ENCODE measurements at regions not wholly inside any gene's neighbourhood (a gene's known extent, or its start where the extent isn't known, plus 50 kb on each side); places are given as distances from the start of the nearest gene placed in this dataset.

DNA sequence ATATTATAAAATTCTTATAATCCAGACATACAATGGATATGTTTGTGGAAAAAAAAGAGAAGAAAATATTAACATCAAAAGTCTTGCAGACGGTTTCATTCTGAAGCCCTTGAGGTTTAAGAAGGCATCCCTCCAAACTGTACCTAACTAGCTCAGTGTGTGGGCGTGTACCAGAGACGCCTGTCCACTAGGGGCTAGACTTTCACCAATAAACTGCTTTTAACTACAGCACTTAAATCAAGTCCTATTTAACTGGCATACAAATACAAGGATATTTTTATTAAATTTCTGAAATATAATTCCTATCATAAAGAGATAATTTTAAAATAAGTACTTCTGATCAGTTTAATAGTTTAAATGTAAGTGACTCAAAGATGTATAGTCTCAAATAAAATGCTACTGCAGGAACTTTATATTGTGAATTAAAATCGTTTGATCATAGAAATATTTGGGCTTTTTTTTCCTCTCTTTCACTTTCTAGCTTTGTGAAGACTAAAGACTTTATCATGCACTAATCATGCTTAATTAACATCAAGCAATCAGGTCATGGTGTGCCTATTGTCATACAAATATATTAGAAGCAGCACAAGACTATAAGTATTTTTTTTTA, 437.7 kb downstream of the SATB2 start:
- DNase-seq = no peak
- Mint-ChIP-seq H3K4me1 (no peaks in the 10 kb centered on the region), H3K9me3 (no peaks in the 10 kb centered on the region), H3K4me3 (no peak overlapping the region), H3K27me3 (no peaks in the 10 kb centered on the region), H3K27ac (no peak overlapping the region), H3K36me3 (no peaks in the 10 kb centered on the region)

DNA sequence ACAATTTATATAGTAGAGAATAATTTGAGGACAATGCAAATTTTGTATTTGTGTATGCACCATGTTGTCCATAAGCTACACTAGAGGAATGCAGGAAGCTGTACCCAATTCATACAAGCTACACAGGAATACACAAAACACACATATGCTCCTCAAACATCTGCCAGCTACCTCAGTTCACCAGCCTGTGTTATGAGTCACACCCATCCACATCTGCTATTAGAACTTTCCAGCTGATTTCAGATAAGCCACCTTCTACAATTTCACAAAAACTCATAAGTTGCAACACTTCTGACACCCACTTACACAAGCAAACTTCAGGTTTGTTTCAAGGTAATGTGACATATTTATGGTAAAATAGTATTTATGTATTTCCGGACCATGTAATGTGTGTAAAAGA, 438.9 kb downstream of the SATB2 start:
- Mint-ChIP-seq H3K27me3 (no peaks in the 10 kb centered on the region), H3K9me3 (no peaks in the 10 kb centered on the region), H3K27ac (no peak overlapping the region), H3K36me3 (no peaks in the 10 kb centered on the region), H3K4me1 (no peaks in the 10 kb centered on the region), H3K4me3 (no peak overlapping the region)
- DNase-seq = no peak

DNA sequence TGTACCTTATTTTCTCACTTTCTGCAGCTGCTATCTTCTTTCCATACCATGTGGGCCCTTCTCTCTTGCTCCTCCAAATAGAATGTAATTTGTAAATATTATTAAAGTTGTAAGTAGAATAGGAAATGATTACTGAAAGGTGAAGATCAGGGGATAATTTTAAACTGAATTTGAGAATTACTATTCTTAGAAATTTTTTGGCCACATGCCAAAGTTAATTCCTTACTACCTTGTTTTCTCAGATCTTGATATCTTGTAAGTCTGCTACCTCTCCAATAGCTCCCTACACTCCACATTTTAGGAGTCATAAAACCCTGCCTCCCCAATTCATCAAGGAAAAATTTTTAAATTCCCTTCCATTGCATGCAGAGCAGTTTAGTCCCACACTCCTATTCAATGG, 442.7 kb downstream of the SATB2 start:
- Mint-ChIP-seq H3K4me3 (no peak overlapping the region), H3K27ac (no peak overlapping the region), H3K9me3 (peaks cover 4% of the 10 kb centered on the region), H3K36me3 (no peaks in the 10 kb centered on the region), H3K27me3 (no peaks in the 10 kb centered on the region), H3K4me1 (no peaks in the 10 kb centered on the region)
- no peak for DNase-seq

DNA sequence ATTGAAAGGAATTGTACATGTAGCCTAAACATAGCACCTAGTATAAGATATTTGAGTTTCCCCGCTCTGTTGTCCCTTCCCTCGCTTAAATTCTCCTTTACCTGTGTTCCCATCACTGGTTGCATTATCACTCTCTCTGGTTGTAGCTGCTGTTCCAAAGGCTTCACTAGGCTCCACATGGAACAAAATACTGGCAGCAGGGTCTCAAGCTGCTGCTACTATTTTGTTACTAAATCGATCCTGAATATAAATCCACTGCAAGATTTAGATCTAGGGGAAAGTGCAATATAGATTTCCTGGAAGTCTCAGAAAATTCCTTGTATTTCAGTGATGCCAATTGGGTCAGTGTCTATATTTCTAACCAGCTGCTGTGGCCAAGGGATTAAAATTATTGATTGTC, 443.5 kb downstream of the SATB2 start:
- no peaks in the 10 kb centered on the region for H3K36me3 Mint-ChIP-seq
- no peaks in the 10 kb centered on the region for H3K27me3 Mint-ChIP-seq
- H3K4me3 Mint-ChIP-seq = no peak overlapping the region
- H3K4me1 Mint-ChIP-seq = no peaks in the 10 kb centered on the region
- peaks cover 8% of the 10 kb centered on the region for H3K9me3 Mint-ChIP-seq
- no peak for DNase-seq
- H3K27ac Mint-ChIP-seq = no peak overlapping the region

DNA sequence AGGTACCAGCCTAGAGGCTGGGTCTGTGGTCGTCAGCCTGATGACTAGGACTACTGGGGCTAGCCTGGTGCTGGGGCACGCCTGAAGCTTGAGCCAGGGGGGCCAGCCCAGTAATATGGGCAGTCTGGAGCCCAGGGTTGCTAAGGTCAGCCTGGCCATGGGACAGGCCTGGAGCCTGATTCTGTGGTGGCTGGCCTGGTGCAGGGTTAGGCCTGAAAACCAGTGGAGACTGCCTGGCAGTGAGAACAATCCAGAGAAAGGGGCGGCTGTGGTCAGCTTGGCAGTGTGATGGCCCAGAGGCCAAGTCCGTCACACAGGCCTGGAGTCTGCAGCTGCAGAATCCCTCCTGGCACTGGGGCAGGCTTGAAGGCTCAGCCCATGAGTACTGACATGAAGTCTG, 445.8 kb downstream of the SATB2 start:
- Mint-ChIP-seq H3K36me3 (no peaks in the 10 kb centered on the region), H3K9me3 (peaks cover 10% of the 10 kb centered on the region), H3K4me1 (no peaks in the 10 kb centered on the region), H3K27ac (no peak overlapping the region), H3K4me3 (no peak overlapping the region), H3K27me3 (no peaks in the 10 kb centered on the region)
- DNase-seq = no peak

DNA sequence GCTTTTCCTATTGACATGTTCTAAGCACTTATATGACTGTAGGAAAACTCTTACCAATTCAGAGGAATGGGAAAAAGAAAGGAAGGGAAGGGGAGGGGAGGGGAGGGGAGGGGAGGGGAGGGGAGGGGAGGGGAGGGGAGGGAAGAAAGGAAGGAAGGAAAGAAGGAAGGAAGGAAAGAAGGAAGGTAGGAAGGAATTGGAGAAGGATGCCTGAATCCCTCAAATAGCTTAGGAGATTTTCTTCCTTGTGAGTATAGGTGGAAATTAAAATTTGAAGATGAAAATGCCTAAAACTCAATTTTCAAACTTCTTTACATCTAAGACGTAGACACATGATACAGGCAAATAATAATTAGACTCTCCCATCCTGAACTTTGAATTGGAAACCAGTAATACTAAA, 463.1 kb downstream of the SATB2 start:
- H3K27ac Mint-ChIP-seq = no peak overlapping the region
- peaks cover 2% of the 10 kb centered on the region for H3K9me3 Mint-ChIP-seq
- DNase-seq = no peak
- no peak overlapping the region for H3K4me3 Mint-ChIP-seq
- H3K4me1 Mint-ChIP-seq = no peaks in the 10 kb centered on the region
- no peaks in the 10 kb centered on the region for H3K36me3 Mint-ChIP-seq
- H3K27me3 Mint-ChIP-seq = no peaks in the 10 kb centered on the region

DNA sequence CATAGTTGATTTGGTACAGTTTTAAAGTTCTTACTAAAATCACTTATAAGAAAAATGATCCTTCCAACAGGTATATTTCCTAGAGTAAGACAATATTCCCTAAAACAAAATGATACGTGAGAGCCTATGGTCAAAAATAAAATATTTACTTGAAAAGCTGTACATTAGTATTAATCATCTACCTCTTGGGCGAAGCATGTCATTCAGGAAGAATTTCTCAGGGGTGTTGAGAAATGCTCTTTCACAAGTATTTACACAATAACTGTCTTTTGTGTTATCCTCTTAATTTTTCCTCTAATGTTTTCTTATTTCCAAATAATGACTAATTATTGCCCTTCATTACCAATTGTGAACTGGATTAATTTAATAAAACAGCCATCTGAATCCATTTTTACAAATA, 466.3 kb downstream of the SATB2 start:
- Mint-ChIP-seq H3K9me3 (peaks cover 6% of the 10 kb centered on the region), H3K36me3 (no peaks in the 10 kb centered on the region), H3K4me3 (no peak overlapping the region), H3K4me1 (no peaks in the 10 kb centered on the region), H3K27me3 (no peaks in the 10 kb centered on the region), H3K27ac (no peak overlapping the region)
- DNase-seq = no peak

DNA sequence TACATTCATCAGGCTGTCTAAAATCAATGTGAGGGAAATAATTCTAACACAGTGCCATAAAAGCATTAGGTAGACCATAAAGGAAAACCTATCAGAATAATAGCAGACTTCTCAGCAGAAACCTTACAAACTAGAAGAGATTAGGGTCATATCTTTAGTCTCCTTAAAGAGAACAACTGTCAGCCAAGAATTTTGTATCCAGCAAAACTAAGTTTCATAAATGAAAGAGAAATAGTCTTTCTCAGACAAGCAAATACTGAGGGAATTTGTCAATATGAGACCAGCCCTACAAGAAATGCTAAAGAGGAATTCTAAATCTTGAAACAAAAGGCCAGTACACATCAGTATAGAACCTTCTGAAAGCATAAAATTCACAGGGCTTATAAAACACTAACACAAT, 482.0 kb downstream of the SATB2 start:
- Mint-ChIP-seq H3K4me1 (no peaks in the 10 kb centered on the region), H3K36me3 (no peaks in the 10 kb centered on the region), H3K4me3 (no peak overlapping the region), H3K9me3 (peaks cover 21% of the 10 kb centered on the region), H3K27ac (no peak overlapping the region), H3K27me3 (no peaks in the 10 kb centered on the region)
- DNase-seq = no peak

DNA sequence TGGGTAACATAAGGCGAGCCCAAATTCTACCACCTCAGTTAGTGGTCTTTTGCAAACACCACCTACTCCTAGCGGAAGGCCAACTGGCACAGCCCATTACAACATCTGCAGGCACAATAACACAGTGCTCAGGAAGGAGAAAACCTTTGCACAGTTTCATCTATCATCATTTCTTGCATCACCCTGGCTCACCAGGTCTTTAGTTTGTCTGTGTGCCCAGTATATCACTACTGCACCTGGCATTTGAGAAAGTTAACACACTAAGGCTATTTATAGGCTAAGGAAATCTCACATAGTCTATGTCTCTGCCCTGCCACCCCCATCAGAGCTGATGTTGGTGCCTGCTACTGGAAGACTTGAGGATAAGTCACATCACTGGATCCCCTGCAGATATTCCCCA, 484.0 kb downstream of the SATB2 start:
- Mint-ChIP-seq H3K36me3 (no peaks in the 10 kb centered on the region), H3K27me3 (no peaks in the 10 kb centered on the region), H3K9me3 (peaks cover 21% of the 10 kb centered on the region), H3K4me1 (no peaks in the 10 kb centered on the region), H3K27ac (no peak overlapping the region), H3K4me3 (no peak overlapping the region)
- DNase-seq = no peak

DNA sequence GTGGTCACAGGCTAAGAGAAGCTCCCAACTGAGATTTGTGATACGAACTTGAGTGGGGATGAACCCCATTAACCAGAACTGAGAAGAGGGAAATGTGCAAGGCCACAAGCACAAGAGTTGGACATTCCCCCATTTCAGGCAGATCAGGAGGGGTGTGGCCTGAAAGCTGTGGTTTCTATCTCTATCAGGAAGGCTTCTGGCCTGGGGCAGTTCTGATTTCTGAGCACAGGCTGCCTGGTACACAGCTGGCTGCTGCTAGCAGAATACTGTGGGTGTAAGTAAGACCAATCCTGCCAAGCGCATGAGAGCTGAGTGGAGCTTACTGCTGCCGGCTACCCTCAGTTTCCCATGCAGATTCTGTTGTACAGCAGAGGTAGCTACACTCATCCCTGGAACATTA, 484.6 kb downstream of the SATB2 start:
- no peak for DNase-seq
- Mint-ChIP-seq H3K4me1 (no peaks in the 10 kb centered on the region), H3K4me3 (no peak overlapping the region), H3K36me3 (no peaks in the 10 kb centered on the region), H3K27me3 (no peaks in the 10 kb centered on the region), H3K9me3 (peaks cover 21% of the 10 kb centered on the region), H3K27ac (no peak overlapping the region)

DNA sequence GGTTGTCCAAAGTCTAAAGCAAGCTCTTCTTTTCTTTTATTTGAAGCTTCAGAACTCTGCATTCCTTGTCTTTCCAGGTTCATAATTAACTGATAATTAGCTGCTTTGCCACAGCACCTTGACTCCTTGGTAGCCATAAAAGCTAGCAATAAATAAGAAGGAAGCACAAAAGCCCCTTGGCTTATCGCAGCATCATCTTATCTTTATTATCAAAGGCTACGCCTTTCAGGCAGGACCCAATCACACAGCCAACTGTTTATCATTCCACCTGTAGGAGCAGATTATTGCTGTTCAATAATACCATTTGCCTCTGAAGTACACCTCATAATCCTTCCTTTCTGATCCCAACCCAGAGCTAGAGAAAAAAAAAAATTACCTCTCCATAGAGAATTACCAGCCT, 489.2 kb downstream of the SATB2 start:
- H3K27ac Mint-ChIP-seq = no peak overlapping the region
- H3K4me1 Mint-ChIP-seq = no peaks in the 10 kb centered on the region
- H3K4me3 Mint-ChIP-seq = no peak overlapping the region
- no peak for DNase-seq
- H3K36me3 Mint-ChIP-seq = no peaks in the 10 kb centered on the region
- no peaks in the 10 kb centered on the region for H3K27me3 Mint-ChIP-seq
- H3K9me3 Mint-ChIP-seq = peaks cover 2% of the 10 kb centered on the region

DNA sequence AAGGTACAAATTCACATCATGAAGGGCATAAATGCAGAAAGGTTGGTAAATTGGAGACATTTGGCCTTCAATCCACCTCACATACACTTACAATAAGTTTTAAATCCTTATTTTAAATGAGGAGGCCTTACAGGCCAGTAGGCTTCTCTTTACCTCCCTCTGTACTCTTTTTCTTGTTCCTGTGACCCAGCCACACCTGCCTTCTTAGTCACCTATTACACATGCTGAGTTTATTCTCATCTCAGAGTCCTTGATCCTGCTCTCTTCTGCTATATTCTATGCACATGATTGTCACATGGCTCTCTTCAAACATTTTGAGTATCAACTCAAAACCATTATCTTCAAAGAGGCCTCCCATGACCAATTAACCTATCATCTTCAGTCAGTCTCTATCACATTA, 491.5 kb downstream of the SATB2 start:
- no peaks in the 10 kb centered on the region for H3K36me3 Mint-ChIP-seq
- no peak overlapping the region for H3K27ac Mint-ChIP-seq
- no peak for DNase-seq
- no peak overlapping the region for H3K4me3 Mint-ChIP-seq
- no peaks in the 10 kb centered on the region for H3K9me3 Mint-ChIP-seq
- no peaks in the 10 kb centered on the region for H3K4me1 Mint-ChIP-seq
- no peaks in the 10 kb centered on the region for H3K27me3 Mint-ChIP-seq

DNA sequence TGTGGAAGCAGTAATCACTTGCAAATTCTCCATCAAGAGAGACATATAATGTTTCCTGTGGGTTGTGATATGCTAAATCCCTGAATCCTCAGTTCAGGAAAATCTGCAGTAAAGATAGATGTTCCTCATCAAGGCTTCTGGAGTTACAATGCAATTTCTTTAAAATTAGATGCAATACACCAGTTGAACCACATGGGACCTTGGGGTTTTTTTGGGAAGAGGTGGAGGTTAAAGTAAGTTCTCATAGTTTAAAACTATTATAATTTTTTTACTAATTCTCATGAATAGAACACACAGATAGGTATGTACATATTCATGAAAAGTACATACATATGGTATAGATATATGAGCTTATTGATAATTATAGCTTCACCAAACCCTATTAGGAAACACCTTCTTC, 496.2 kb downstream of the SATB2 start:
- H3K36me3 Mint-ChIP-seq = no peaks in the 10 kb centered on the region
- no peak for DNase-seq
- no peaks in the 10 kb centered on the region for H3K4me1 Mint-ChIP-seq
- no peaks in the 10 kb centered on the region for H3K27me3 Mint-ChIP-seq
- H3K27ac Mint-ChIP-seq = no peak overlapping the region
- H3K4me3 Mint-ChIP-seq = no peak overlapping the region
- no peaks in the 10 kb centered on the region for H3K9me3 Mint-ChIP-seq

DNA sequence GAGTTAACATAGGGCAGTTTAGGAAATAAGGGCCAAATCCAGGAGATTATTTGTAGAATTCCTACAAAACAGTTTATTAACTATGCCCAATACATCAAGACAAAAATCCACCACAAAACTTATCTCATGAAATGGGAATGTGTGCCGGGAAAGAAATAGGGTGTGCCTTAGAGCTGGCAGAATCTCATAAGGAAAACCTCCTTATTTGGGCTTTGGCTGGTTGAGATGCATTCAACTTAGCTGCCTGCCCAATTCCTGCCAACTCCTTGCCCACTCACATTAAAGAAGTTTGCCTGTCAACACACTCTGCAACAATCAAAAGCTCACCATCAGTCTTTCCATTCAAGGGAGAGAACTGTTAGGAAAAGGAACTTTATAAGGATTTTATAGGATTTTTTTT, 500.6 kb downstream of the SATB2 start:
- DNase-seq = no peak
- no peaks in the 10 kb centered on the region for H3K27me3 Mint-ChIP-seq
- no peaks in the 10 kb centered on the region for H3K36me3 Mint-ChIP-seq
- H3K4me1 Mint-ChIP-seq = no peaks in the 10 kb centered on the region
- H3K9me3 Mint-ChIP-seq = peaks cover 2% of the 10 kb centered on the region
- H3K4me3 Mint-ChIP-seq = no peak overlapping the region
- no peak overlapping the region for H3K27ac Mint-ChIP-seq

DNA sequence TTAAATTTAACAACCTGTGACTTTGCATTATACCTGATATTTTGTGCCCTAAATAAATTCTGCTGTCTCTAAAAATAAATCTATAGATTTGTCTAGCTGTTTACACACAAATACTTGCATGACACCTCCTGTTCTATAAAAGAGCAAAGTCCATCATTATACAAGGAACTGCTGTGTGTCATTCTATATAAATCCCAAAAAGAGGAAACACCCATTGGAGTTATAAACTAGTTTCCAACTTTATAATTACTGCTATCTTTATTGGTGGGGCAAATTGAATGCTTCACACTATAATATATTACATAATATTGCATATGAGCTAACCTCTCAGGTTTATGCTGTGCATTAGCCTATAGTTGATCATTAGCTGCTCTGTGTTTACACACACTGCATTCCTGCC, 504.4 kb downstream of the SATB2 start:
- no peaks in the 10 kb centered on the region for H3K36me3 Mint-ChIP-seq
- H3K27ac Mint-ChIP-seq = no peak overlapping the region
- DNase-seq = no peak
- no peaks in the 10 kb centered on the region for H3K27me3 Mint-ChIP-seq
- peaks cover 2% of the 10 kb centered on the region for H3K9me3 Mint-ChIP-seq
- H3K4me1 Mint-ChIP-seq = no peaks in the 10 kb centered on the region
- no peak overlapping the region for H3K4me3 Mint-ChIP-seq

DNA sequence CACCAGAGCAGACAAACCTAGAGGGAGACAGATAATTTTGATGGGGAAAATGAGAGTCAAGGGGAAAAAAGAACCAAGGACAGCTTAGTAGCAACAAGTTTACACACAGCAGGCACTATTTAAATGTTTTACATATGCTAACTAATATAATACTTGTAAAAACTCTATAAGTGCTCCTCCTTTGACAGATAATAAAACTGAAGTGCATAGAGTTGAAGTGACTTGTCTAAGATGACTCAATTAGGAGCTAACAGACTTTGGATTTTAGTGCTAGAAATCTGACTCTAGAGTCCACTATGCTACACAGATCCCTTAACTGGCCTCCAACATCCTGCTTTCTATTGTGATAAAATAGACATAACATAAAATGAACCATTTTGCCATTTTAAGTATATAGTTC, 506.9 kb downstream of the SATB2 start:
- H3K27me3 Mint-ChIP-seq = no peaks in the 10 kb centered on the region
- no peak overlapping the region for H3K4me3 Mint-ChIP-seq
- no peak overlapping the region for H3K27ac Mint-ChIP-seq
- H3K4me1 Mint-ChIP-seq = no peaks in the 10 kb centered on the region
- H3K36me3 Mint-ChIP-seq = no peaks in the 10 kb centered on the region
- no peak for DNase-seq
- H3K9me3 Mint-ChIP-seq = peaks cover 2% of the 10 kb centered on the region

DNA sequence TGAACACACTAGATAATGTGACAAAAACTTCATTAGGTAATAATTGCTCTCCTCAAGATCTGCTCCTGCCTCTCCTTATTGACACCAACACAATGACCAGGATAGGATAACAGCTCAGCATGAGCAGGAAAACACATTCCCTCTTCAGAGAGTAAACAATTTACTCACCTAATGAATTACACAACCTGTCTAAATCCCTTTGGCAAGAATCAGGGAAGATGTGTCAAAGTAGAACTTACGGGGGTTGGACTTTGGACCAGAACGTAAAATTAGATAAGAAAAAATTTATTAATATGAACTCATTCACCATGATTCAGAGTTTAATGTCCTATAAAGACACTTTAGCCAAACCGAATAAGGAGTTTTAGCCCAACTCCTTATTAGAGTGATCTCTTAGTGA, 512.2 kb downstream of the SATB2 start:
- no peak overlapping the region for H3K4me3 Mint-ChIP-seq
- no peak overlapping the region for H3K27ac Mint-ChIP-seq
- H3K9me3 Mint-ChIP-seq = peaks cover 1% of the 10 kb centered on the region

More for the DNA sequence above, 512.2 kb downstream of the SATB2 start:
- Mint-ChIP-seq H3K4me1 (no peaks in the 10 kb centered on the region), H3K36me3 (no peaks in the 10 kb centered on the region), H3K27me3 (no peaks in the 10 kb centered on the region)
- no peak for DNase-seq
